SU-DHL-6 (cell line): ENCODE measurements at regions not wholly inside any gene's neighbourhood (a gene's known extent, or its start where the extent isn't known, plus 50 kb on each side); places are given as distances from the start of the nearest gene placed in this dataset.

ENCODE experiments used
- CTCF ChIP-seq: fragments of 200-600 bp; sonication (generic); IDR thresholded peaks from one replicate; pipeline ENCODE4 v1.5.1; 2017; ENCODE audit warnings: antibody characterized with exemption, mild to moderate bottlenecking, low read length, moderate library complexity; ENCODE audit not compliant: insufficient read depth, poor library complexity, severe bottlenecking
- EZH2phosphoT487 ChIP-seq: fragments of 200-600 bp; sonication (generic), shearing (Covaris generic); conservative IDR thresholded peaks from 2 replicates; pipeline ENCODE4 v1.6.1; 2018; ENCODE audit warnings: mild to moderate bottlenecking, antibody characterized with exemption, low read length, moderate library complexity, mixed read lengths

GRCh38 chr3:84724877-84725276, 233.9 kb upstream of the CADM2 start:
- TF ChIP-seq CTCF = no peak
- no peak for TF ChIP-seq EZH2phosphoT487
